ENCODE measurements at regions not wholly inside any gene's neighbourhood (a gene's known extent, or its start where the extent isn't known, plus 50 kb on each side); places are given as distances from the start of the nearest gene placed in this dataset.
"Not testable (repeated sequence)": the region's sequence is repeated elsewhere in the genome, so short reads cannot be mapped to it uniquely, and the experiment has no call there.

DNA sequence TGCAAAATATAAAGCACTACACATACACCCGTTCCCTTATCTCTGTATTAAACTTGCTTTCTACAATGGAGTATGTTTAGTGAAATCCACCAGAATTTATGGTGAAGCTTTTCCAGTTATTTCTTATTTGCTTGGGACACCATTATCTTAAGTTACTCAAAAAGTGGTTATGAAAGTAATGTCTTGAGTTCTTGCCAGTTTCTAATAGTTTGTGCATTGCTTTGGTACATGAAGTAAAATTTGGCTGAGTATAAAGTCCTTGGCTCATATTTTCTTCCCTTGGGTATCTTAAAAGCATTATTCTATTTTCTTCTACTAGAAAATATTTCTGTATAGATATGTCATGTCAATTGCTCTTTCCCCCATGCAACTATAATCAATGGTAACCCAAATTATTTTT, 85.2 kb downstream of the POLR1F start:
- no peak for DNase-seq (ENCODE audit: low read depth)

DNA sequence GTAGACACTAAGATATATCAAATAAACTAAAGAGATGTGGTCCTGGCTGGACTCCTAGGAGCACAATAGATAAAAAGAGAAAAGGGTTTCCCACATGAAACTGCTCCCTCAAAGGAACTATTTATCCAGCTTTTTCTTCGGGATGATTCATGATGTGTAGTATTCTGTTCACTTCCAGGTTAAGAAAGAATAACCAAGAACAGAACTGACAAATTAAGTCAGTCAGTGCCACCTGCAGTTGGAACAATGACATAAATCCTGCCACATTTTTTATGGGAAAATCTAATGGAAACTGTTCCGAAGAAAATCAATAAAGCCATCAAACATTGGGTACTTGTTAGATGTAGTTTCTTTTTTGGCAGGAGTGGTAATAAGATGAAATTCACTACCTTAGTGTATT, 87.1 kb downstream of the POLR1F start:
- DNase-seq (ENCODE audit: low read depth) = peak; percentile 58

DNA sequence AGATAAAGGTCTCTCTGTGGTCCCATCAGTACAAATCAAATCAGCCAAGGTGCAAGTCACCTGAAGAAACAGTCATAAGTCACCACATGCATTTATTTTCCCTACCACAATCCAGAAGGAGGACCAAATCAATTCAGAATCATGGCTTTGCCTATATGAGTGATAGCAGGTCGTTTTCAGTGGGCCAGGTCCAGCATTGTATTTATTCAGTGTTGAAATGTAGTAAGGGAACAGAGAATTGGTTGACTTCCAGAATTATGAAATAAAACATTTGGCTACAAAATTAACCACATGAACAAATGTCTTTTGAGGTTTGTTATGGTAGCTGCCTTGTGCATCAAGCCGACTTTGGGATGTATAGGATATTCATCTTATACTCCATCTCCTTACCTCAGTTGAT, 88.4 kb downstream of the POLR1F start:
- DNase-seq (ENCODE audit: low read depth) = no peak

DNA sequence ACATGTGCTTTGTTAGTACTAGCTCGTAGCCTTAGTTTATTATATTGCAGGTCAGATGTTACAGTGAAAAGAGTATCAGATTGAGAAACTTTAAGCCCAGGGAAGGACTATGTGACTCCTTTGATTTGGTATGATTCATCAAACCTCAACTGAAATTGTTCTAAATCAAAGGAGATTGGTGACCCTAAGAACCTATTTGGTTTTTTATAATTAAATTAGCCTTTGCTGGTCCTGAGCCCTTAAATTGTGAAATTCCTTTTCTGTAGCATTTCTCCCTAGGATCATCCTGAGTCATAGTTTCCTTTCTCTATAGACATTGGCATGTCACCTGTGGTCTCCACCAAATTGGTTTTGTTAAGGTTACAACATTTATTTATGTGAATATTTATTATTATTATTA, 89.7 kb downstream of the POLR1F start:
- peak; percentile 44 for DNase-seq (ENCODE audit: low read depth)

DNA sequence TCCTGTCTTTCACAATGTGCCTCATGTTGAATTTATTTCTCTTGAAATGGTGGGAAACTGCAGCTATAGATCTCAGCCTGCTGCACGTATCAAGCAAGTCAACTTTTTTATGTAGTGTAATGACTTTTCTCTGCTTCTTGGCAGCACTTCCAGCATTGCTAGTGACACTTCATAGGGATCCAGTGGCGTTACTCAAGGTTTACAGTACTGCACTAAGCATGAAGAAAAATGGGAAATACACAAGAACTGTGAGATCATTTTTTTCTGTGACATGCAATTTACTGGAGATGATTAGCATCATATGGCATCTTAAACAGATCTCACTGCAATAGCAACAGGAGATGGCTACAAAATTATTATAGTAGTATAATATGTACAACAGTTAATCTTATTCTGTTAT, 90.9 kb downstream of the POLR1F start:
- DNase-seq (ENCODE audit: low read depth) = no peak

DNA sequence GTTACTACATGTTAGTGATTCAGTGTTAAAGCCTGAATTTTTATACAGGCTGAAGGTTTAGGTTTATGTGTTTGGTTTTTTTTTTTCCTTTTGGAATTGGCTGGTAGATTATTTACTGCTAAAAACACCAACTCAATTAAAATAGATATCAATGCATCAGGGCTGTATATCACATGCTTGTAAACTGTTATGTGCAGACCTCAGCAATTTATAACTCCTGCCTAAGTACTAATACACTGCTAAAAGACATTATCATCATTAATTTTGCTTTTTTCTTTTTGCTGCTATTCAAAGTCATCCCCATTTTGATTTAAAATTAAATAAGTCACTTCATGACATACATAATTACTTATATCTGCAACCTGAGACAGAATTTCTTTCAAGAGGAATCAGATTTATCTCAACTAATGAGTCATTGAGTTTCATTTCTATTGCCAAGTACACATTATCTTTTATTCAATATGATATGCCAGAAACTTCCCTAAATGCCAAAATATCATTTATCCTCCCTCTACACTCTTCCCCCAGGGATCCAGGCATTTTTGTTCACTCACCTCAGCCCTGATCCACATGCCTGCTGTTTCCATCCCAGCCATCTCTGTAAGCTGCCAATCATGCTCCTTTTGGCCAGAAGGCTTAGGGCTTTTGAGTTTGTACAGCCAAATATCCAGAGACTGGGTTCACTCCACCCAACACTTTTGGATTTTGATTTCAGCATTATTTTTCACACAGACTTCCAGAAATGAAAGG, 98.5 kb downstream of the POLR1F start:
- no peak for DNase-seq (ENCODE audit: low read depth)

DNA sequence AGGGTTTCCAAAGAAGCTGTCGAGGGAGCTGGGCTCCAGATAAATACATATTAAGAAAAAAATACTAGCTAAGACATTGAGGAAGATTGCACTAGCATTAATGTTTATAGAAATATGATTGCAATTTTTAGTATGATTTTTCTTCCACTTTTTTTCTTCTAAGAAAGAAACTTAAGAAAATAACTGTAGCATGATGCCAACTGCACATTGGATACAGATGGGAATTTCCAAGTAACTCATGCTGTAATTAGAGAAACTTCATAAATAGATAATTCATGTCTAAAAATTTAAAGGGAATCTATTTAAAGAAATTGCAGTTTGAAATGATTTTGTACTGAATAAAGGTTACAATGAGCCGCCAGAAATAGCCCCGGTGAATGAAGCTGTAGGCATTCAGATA, 119.4 kb downstream of the POLR1F start:
- no peak for DNase-seq (ENCODE audit: low read depth)

DNA sequence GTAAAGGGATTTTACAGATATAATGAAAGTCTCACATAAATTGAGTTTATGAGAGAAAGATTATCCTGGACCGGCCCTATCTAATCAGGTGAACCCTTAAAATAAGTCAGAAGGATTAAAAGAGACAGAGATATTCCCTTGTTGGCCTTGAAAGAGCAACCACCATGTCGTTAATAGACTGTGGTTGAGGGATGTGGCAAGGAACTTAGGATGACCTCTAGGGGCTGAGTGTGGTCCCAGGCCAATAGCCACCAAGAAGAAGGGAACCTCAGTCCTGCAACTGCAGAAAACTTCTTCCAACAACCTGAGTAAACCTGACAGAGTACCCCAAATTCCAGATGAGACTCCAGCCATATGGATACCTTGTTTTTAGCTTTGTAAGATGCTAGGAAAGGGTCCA, 121.5 kb downstream of the POLR1F start:
- peak; percentile 38 for DNase-seq (ENCODE audit: low read depth)

DNA sequence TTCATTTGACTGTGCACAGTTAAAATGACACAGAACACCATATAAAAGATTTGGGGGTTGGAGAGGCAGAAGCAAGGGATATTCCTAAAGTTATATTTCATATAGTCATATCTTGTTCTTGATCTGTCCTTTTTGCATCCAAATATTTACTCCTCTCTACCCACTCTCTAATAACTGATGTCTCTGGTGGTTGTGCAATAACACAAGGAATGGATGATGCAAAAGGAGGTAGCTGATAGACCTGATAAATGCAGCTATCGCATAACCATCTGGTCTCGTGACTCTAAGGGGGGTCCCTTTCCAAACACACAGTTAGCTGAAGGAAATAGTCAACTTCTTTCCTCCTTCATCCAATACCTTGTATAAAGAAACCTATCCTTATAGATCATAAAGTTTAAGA, 123.1 kb downstream of the POLR1F start:
- DNase-seq (ENCODE audit: low read depth) = no peak

DNA sequence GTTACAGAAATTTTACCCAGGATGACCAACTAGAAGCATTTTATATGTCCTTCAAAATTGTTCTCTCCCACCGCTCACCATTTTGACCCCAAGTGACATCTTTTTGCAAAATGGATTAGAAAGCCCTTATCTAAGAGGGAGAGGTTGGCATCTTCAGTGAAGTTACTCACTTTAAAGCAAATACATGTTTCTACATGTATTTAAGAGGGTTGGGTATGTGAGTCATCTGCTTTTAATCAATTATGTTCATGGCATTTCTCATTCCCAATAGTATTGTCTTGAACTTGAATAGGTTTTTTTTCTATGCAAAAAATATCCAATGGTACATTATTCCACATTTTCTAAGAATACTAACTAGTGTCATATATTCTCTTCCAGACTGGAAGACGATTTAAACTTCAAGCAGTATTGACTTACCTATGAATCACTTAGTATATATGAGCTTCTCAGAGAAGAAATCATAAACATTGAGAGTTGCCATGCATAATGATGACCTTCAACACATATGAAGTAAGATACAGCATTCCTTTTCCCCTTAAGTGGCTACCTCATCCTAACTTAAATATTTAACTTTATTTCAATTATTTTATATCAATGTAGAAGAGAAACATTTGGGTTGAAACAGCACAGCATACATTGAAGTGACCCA, 132.8 kb downstream of the POLR1F start:
- DNase-seq (ENCODE audit: low read depth) = peak; percentile 38

DNA sequence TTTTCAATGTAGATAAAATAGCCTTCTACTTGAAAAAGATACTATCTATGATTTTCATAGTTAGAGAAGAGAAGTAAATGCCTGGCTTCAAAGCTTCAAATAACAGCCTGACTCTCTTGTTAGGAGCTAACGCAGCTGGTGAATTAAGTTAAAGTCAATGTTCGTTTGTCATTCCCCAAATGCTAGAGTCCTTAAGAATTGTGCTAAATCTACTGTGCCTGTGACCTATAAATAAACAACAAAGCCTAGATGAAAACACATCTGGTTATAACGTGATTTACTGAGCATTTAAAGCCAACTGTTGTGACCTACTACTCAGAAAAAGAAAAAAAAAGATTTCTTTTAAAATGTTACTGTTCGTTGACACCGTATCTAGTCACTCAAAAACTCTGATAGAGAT, 134.7 kb downstream of the POLR1F start:
- no peak for DNase-seq (ENCODE audit: low read depth)

DNA sequence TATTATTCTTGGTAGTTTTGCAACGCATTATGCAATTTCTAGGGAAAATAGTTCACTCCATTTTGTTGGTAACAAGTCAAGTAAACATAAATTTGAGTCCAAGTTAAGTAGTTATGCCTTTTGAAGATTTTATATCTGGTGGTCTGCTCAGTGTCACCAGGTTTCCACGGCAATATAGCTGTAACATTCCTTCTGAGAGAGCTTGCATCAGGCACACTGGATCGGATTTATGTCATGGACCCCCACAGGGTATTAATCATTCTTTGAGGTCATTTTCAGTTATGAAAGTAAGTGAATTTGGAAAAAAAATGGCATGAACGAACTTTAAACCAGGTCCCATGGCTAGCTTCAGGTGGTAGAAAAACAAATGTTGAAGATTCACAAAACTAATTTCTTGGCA, 136.3 kb downstream of the POLR1F start:
- no peak for DNase-seq (ENCODE audit: low read depth)

DNA sequence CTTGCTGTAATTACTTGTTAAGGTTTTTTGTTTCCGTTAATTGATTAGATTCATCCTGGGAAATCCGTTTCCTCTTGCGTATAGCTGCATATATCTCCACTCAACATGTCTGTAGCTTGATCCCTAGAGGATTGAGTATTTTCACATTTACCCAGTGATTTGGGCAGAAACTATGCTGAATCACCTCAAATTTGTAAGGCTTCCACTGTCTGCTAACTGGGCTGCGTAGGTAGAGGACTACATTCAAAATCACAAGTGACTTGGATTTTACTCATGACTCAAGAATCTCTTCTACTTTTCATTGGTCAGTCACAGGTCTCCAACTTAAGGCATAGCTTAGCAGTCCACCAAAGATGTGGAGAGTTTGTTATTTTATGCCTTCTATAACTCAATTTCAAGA, 141.8 kb downstream of the POLR1F start:
- DNase-seq (ENCODE audit: low read depth) = no peak

DNA sequence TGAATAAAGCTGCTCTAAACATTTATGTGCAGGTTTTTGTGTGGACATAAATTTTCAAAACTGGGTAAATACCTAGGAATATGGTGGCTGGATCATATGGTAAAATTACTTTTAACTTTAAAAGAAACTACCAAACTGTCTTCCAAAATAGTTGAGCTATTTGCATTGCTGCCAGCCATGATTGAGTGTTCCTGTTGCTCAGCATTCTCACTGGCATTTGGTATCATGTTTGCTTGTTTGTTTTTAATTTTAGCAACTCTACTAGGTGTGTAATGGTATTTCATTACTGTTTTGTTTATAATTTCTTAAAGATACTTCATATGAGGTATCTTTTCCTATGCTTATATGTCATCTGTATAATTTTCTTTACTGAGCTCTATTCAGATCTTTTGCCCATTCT, 143.2 kb downstream of the POLR1F start:
- no peak for DNase-seq (ENCODE audit: low read depth)

DNA sequence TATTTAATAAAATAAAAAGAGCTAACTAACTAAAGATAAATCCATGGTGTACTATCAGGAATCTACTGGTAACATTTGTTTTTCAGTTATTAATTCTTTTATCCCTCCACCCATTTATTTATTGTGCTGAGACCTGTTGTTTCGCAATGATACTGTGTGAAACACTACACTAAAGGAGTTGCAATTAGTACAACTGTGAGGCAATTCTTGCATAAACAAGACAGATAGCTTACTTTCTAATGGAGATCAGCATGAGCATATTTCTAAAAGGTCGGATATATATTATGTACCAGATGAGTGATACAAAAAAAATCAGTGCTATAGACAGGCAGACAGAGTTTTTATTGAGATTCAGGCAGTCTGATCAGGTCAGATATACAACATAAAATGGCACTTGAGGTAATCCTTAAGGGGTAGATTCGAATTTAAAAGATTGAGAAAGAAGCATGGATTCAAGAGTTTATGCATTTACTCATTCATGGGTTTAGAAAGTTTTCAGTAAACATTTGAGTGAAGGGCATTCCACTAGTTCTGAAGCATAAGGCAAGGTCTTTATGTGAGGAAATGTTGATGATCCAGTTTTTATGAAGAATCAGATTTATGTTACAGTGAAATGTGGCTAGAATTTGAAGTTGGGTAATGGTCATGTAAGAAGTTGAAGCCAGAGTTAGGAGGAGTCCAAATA, 147.6 kb downstream of the POLR1F start:
- DNase-seq (ENCODE audit: low read depth) = no peak

DNA sequence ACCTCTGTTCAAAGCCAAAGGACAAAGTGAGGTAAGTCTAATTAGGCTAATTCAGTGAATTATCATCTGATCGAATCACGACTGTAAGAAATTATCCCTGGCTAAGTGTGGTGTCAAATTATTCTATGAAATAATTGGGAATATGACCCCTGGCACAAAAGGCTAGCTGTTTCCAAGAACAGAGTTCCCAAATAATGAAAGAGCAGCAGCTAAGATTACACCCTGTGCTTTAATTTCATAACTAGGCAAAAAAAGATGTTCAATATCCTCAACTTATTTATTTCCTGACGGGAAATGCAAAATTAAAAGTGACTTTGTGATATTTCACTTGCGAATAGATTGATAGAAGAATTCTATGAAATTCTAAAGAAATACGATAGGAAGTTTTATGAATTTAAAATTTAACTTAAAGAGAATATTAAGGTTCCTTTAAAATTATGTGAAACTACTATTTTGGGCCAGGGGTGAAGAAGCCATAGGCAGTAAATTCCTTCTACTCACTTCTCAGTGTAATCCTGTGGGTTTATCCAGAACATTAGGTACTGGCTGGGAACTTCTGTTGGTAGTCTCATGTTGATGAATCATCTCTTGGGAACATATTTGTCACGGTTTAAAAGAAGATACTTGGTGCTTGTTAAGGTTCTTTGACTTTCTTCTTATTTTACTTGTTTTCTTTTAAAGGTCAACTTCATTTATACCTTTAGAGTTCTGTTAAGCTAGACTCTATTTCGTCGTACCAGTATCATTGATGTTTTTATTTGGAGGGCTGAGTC, 148.5 kb downstream of the POLR1F start:
- peak; percentile 84 for DNase-seq (ENCODE audit: low read depth)

DNA sequence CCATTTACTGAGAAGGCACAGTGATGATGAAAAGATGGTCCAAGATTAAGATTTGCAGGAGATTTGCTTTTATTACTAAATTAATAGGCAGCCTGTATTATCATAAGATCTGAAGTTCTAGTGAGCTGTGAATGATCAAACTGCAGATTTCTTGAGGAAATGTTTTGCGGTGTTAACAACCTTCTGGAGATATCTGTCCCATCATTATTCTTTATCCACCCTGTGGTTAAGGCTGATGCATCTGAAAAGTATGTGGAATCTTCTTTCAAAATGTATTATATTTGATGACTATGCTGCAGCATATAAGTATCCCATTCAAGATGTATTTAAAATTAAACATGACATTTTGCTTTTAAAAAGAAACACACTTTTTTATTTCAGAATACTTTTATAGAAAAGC, 150.3 kb downstream of the POLR1F start:
- DNase-seq (ENCODE audit: low read depth) = peak; percentile 85

DNA sequence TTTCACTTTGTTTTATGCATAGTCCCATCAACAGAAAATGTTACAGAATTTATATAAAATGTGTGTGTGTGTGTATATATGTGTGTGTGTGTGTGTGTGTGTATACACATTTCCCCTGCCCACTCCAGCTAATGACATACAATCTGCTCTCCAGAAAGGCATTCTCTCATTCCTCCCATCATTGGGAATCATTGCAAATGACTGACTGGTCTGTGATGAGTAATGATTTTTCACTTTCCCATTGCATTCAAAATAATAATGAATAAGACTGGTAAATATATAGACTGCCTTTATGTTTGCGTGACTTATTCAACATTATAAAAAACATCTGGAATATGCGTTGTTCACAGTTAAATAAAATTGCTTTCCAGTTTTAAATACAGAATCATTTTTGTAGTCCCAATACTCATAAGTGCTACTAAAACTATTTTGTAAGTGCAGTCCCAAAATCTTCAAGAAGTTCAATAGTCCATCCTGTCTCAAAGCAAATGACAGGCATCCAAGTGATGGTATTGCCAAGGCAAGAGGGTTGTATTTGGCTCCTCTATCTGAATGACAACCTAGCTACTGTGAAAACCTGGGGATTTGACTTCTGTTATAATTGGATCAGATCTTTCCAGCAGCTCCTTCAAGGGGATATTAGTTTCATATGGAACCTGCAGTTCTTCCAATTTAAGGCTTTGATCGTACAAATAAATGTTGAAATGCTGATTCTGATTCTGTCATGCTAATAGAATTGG, 150.9 kb downstream of the POLR1F start:
- DNase-seq (ENCODE audit: low read depth) = peak; percentile 58

DNA sequence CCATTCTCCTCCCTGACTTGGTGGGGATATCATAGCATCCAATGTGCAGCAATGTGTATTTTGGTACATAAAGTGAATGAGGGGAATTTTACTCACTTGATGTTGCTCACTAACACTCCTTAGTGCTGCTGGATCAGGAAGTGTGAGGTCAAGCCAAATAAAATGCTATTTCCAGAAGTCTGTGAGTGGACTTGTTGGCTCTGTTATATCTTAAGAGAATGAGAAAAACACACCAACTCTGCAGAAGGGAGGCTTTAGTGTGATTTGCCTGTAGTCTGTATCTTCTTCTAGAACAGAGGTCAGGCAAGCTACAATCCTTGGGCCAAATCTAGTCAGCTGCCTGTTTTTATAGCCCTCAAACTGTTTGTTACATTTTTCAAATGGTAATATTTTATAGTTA, 154.3 kb downstream of the POLR1F start:
- DNase-seq (ENCODE audit: low read depth) = no peak

DNA sequence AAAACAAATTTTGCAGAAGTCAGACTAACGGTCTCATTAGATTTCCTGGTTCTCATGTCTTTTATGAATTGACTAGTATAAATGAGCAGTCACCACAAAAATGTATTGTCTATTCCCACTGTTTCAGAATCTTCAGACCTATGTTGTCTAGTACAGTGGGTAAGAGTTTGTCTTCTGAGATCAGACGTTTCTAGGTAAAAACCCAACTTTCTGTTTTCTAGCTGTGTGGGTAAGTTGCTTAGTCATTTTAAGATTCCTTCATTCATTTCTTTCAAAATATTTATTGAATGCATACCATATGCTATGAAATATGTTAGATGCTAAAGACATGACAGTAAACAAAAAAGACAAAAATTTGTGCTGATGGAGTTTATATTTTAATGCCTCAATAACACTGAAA, 156.3 kb downstream of the POLR1F start:
- DNase-seq (ENCODE audit: low read depth) = no peak

DNA sequence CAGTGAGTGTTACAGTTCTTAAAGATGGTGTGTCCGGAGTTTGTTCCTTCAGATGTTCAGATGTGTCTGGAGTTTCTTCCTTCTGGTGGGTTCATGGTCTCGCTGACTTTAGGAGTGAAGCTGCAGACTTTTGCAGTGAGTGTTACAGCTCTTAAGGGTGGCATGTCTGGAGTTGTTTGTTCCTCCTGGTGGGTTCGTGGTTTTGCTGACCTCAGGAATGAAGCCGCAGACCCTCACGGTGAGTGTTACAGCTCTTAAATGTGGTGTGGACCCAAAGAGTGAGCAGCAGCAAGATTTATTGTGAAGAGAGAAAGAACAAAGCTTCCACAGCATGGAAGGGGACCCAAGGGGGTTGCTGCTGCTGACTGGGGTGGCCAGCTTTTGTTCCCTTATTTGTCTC, 159.6 kb downstream of the POLR1F start:
- not testable (repeated sequence) for DNase-seq (ENCODE audit: low read depth)

DNA sequence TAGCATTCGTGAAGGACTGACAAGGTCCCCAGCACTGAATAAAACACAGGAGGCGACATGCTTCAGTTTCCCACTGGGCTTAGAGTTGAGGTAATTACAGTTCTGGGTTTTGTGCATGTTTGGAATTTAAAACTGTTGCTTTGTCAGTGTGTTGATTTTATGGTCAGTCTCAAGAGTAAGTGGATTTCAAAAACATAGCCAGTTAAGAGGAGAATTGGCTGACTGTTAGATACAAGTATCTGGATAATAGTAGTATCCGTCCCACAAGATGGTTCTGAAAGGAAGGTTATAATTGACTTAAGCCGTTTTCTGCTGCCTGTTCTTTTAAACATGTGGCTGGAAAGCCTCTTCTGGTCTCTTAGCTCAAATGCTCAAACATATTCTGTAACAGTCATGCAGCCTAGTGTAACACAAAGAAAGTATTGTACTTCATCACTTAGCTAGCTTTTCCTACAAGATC, 170.9 kb downstream of the POLR1F start:
- peak; percentile 22 for DNase-seq (ENCODE audit: low read depth)

Measured in ELR (cell line).